ENCODE measurements at regions not wholly inside any gene's neighbourhood (a gene's known extent, or its start where the extent isn't known, plus 50 kb on each side); places are given as distances from the start of the nearest gene placed in this dataset.

GRCh38 chr11:79634905-79635304, 194.1 kb upstream of the TENM4 start:
- TF ChIP-seq ZNF565 (CRISPR knock-in tag; conservative IDR thresholded peaks at IDR 0.05; ENCODE audit: low read depth) (no peak), TCF4 (CRISPR knock-in tag; IDR thresholded peaks at IDR 0.05; ENCODE audit: borderline replicate concordance) (no peak)
- ATAC-seq, result no peak

GRCh38 chr11:79627281-79627680, 186.5 kb upstream of the TENM4 start:
- no peak for TF ChIP-seq ZC3H10 (CRISPR knock-in tag; IDR thresholded peaks at IDR 0.05)
- TF ChIP-seq SNAI2 (CRISPR knock-in tag; IDR thresholded peaks at IDR 0.05), result no peak
- no peak for TF ChIP-seq ZNF70 (CRISPR knock-in tag; IDR thresholded peaks at IDR 0.05)
- TF ChIP-seq CSRNP3 (CRISPR knock-in tag; IDR thresholded peaks at IDR 0.05), result no peak
- TF ChIP-seq TSHZ2 (CRISPR knock-in tag; IDR thresholded peaks at IDR 0.05), result no peak
- TF ChIP-seq PPARA (CRISPR knock-in tag; IDR thresholded peaks at IDR 0.05; ENCODE audit: borderline replicate concordance), result no peak
- TF ChIP-seq ZFP30 (CRISPR knock-in tag; IDR thresholded peaks at IDR 0.05), result no peak
- no peak for TF ChIP-seq ARNTL (CRISPR knock-in tag; IDR thresholded peaks at IDR 0.05; ENCODE audit: borderline replicate concordance, low read depth)
- TF ChIP-seq CSDC2 (CRISPR knock-in tag; IDR thresholded peaks at IDR 0.05), result no peak
- TF ChIP-seq ESRRG (CRISPR knock-in tag; IDR thresholded peaks at IDR 0.05), result no peak
- TF ChIP-seq POU6F1 (CRISPR knock-in tag; IDR thresholded peaks at IDR 0.05; ENCODE audit: borderline replicate concordance, low read depth), result no peak
- TF ChIP-seq GLIS3 (CRISPR knock-in tag; IDR thresholded peaks at IDR 0.05), result no peak
- TF ChIP-seq ZNF8 (CRISPR knock-in tag; IDR thresholded peaks at IDR 0.05), result no peak
- no peak for TF ChIP-seq ISL1 (CRISPR knock-in tag; IDR thresholded peaks at IDR 0.05)
- no peak for TF ChIP-seq ZFP3 (CRISPR knock-in tag; IDR thresholded peaks at IDR 0.05)
- TF ChIP-seq BACH2 (CRISPR knock-in tag; IDR thresholded peaks at IDR 0.05; ENCODE audit: borderline replicate concordance), result no peak
- no peak for TF ChIP-seq TOX (CRISPR knock-in tag; IDR thresholded peaks at IDR 0.05; ENCODE audit: borderline replicate concordance)
- TF ChIP-seq ZNF565 (CRISPR knock-in tag; conservative IDR thresholded peaks at IDR 0.05; ENCODE audit: low read depth), result no peak
- no peak for TF ChIP-seq OSR1 (CRISPR knock-in tag; IDR thresholded peaks at IDR 0.05)
- no peak for TF ChIP-seq TCF4 (CRISPR knock-in tag; IDR thresholded peaks at IDR 0.05; ENCODE audit: borderline replicate concordance)
- ATAC-seq, result no peak

- no peak for ATAC-seq
- no peak for TF ChIP-seq TCF4 (CRISPR knock-in tag; IDR thresholded peaks at IDR 0.05; ENCODE audit: borderline replicate concordance)
These were observed 185.6 kb upstream of the TENM4 start for GRCh38 chr11:79626135-79627075.

GRCh38 chr11:79623375-79623774, 182.5 kb upstream of the TENM4 start:
- ATAC-seq, result no peak
- TF ChIP-seq PATZ1 (CRISPR knock-in tag; IDR thresholded peaks at IDR 0.05; ENCODE audit: borderline replicate concordance) (no peak), PPARA (CRISPR knock-in tag; IDR thresholded peaks at IDR 0.05; ENCODE audit: borderline replicate concordance) (no peak), ZC3H10 (CRISPR knock-in tag; IDR thresholded peaks at IDR 0.05) (no peak), CSDC2 (CRISPR knock-in tag; IDR thresholded peaks at IDR 0.05) (no peak), TOX (CRISPR knock-in tag; IDR thresholded peaks at IDR 0.05; ENCODE audit: borderline replicate concordance) (no peak), ZFP3 (CRISPR knock-in tag; IDR thresholded peaks at IDR 0.05) (no peak), SNAI2 (CRISPR knock-in tag; IDR thresholded peaks at IDR 0.05) (no peak), TSHZ2 (CRISPR knock-in tag; IDR thresholded peaks at IDR 0.05) (no peak), ZNF8 (CRISPR knock-in tag; IDR thresholded peaks at IDR 0.05) (no peak), CREB5 (CRISPR knock-in tag; IDR thresholded peaks at IDR 0.05; ENCODE audit: low read depth) (no peak), ZNF565 (CRISPR knock-in tag; conservative IDR thresholded peaks at IDR 0.05; ENCODE audit: low read depth) (no peak), ESRRG (CRISPR knock-in tag; IDR thresholded peaks at IDR 0.05) (no peak)

Data from SK-N-SH treated with all-trans-retinoic acid at 6 μM for 48 hours (cell line).